ENCODE measurements at regions not wholly inside any gene's neighbourhood (a gene's known extent, or its start where the extent isn't known, plus 50 kb on each side); places are given as distances from the start of the nearest gene placed in this dataset.

GRCh38 chr16:86865851-86866662 is 287.7 kb downstream of the FOXL1 start:
- no peaks in the 10 kb centered on the region for H3K9me3 ChIP-seq
- TF ChIP-seq Cebpa-rat (IDR thresholded peaks at IDR 0.05), result no peak
- H3K9ac ChIP-seq, result no peak overlapping the region
- H3K4me2 ChIP-seq, result no peak overlapping the region
- H3K36me3 ChIP-seq, result no peaks in the 10 kb centered on the region
- H3K27ac ChIP-seq, result no peak overlapping the region
- no peaks in the 10 kb centered on the region for H3K4me1 ChIP-seq
- H3K4me3 ChIP-seq, result no peak overlapping the region
- no peaks in the 10 kb centered on the region for H4K20me1 ChIP-seq
- H3K27me3 ChIP-seq, result no peaks in the 10 kb centered on the region

GRCh38 chr16:86866986-86867722 is 288.8 kb downstream of the FOXL1 start:
- Histone ChIP-seq H4K20me1 (no peaks in the 10 kb centered on the region), H3K4me3 (no peak overlapping the region), H3K27ac (no peak overlapping the region), H3K9me3 (no peaks in the 10 kb centered on the region), H3K36me3 (no peaks in the 10 kb centered on the region), H3K27me3 (no peaks in the 10 kb centered on the region), H3K4me1 (peaks cover 4% of the 10 kb centered on the region; the same call in 1 of the 2 replicates), H3K4me2 (no peak overlapping the region), H3K9ac (no peak overlapping the region)
- no peak for TF ChIP-seq Cebpa-rat (IDR thresholded peaks at IDR 0.05)

GRCh38 chr16:86868070-86868469 is 289.7 kb downstream of the FOXL1 start:
- no peak overlapping the region for H3K27ac ChIP-seq

GRCh38 chr16:86868786-86869185 is 290.4 kb downstream of the FOXL1 start:
- Histone ChIP-seq H4K20me1 (no peaks in the 10 kb centered on the region), H3K9me3 (no peaks in the 10 kb centered on the region), H3K27me3 (no peaks in the 10 kb centered on the region), H3K27ac (no peak overlapping the region), H3K4me2 (no peak overlapping the region), H3K9ac (no peak overlapping the region), H3K36me3 (no peaks in the 10 kb centered on the region), H3K4me3 (no peak overlapping the region), H3K4me1 (peaks cover 6% of the 10 kb centered on the region; the same call in 1 of the 2 replicates)
- TF ChIP-seq Cebpa-rat (IDR thresholded peaks at IDR 0.05), result no peak

More at GRCh38 chr16:86868070-86868469, 289.7 kb downstream of the FOXL1 start:
- Histone ChIP-seq H3K4me1 (peaks cover 6% of the 10 kb centered on the region; the same call in 1 of the 2 replicates), H3K27me3 (no peaks in the 10 kb centered on the region), H3K9me3 (no peaks in the 10 kb centered on the region), H3K4me2 (no peak overlapping the region), H4K20me1 (no peaks in the 10 kb centered on the region), H3K9ac (no peak overlapping the region), H3K4me3 (no peak overlapping the region), H3K36me3 (no peaks in the 10 kb centered on the region)
- TF ChIP-seq Cebpa-rat (IDR thresholded peaks at IDR 0.05), result no peak

GRCh38 chr16:86869288-86870022 is 291.1 kb downstream of the FOXL1 start:
- Histone ChIP-seq H3K4me3 (no peak overlapping the region), H4K20me1 (no peaks in the 10 kb centered on the region), H3K4me1 (peaks cover 6% of the 10 kb centered on the region; the same call in 1 of the 2 replicates), H3K27ac (no peak overlapping the region), H3K4me2 (no peak overlapping the region), H3K36me3 (no peaks in the 10 kb centered on the region), H3K9me3 (no peaks in the 10 kb centered on the region), H3K9ac (no peak overlapping the region), H3K27me3 (no peaks in the 10 kb centered on the region)
- TF ChIP-seq Cebpa-rat (IDR thresholded peaks at IDR 0.05), result no peak

- Histone ChIP-seq H3K4me3 (no peak overlapping the region), H3K36me3 (no peaks in the 10 kb centered on the region), H3K9me3 (no peaks in the 10 kb centered on the region), H3K4me1 (peaks cover 6% of the 10 kb centered on the region; the same call in 1 of the 2 replicates), H3K27ac (no peak overlapping the region), H3K4me2 (no peak overlapping the region), H3K27me3 (no peaks in the 10 kb centered on the region), H3K9ac (no peak overlapping the region), H4K20me1 (no peaks in the 10 kb centered on the region)
- no peak for TF ChIP-seq Cebpa-rat (IDR thresholded peaks at IDR 0.05)
Measured at GRCh38 chr16:86870380-86870779, 292.0 kb downstream of the FOXL1 start.

- no peak for TF ChIP-seq Cebpa-rat (IDR thresholded peaks at IDR 0.05)
- Histone ChIP-seq H3K27me3 (peaks cover 5% of the 10 kb centered on the region), H3K9ac (no peak overlapping the region), H3K4me1 (peaks cover 6% of the 10 kb centered on the region; the same call in 1 of the 2 replicates), H3K4me3 (no peak overlapping the region), H3K27ac (no peak overlapping the region), H4K20me1 (no peaks in the 10 kb centered on the region), H3K36me3 (no peaks in the 10 kb centered on the region), H3K4me2 (no peak overlapping the region), H3K9me3 (no peaks in the 10 kb centered on the region)
Measured at GRCh38 chr16:86872131-86872530, 293.8 kb downstream of the FOXL1 start.

- Histone ChIP-seq H3K36me3 (no peaks in the 10 kb centered on the region), H3K27me3 (peaks cover 12% of the 10 kb centered on the region)
Measured at GRCh38 chr16:86872833-86873232, 294.5 kb downstream of the FOXL1 start.

GRCh38 chr16:86874141-86874540 is 295.8 kb downstream of the FOXL1 start:
- no peaks in the 10 kb centered on the region for H3K9me3 ChIP-seq
- H3K4me3 ChIP-seq, result no peak overlapping the region
- no peak overlapping the region for H3K9ac ChIP-seq
- H3K4me2 ChIP-seq, result no peak overlapping the region
- no peak overlapping the region for H3K27ac ChIP-seq
- H3K4me1 ChIP-seq, result peaks cover 6% of the 10 kb centered on the region; the same call in 1 of the 2 replicates
- peaks cover 25% of the 10 kb centered on the region for H3K27me3 ChIP-seq
- no peaks in the 10 kb centered on the region for H4K20me1 ChIP-seq
- no peak for TF ChIP-seq Cebpa-rat (IDR thresholded peaks at IDR 0.05)
- H3K36me3 ChIP-seq, result no peaks in the 10 kb centered on the region

More at GRCh38 chr16:86872833-86873232, 294.5 kb downstream of the FOXL1 start:
- Histone ChIP-seq H3K27ac (no peak overlapping the region), H3K4me1 (peaks cover 6% of the 10 kb centered on the region; the same call in 1 of the 2 replicates), H4K20me1 (no peaks in the 10 kb centered on the region), H3K4me3 (no peak overlapping the region), H3K9ac (no peak overlapping the region), H3K4me2 (no peak overlapping the region), H3K9me3 (no peaks in the 10 kb centered on the region)
- TF ChIP-seq Cebpa-rat (IDR thresholded peaks at IDR 0.05), result no peak

All from BLaER1 (cell line).